PC-9 (cell line): ENCODE measurements at regions not wholly inside any gene's neighbourhood (a gene's known extent, or its start where the extent isn't known, plus 50 kb on each side); places are given as distances from the start of the nearest gene placed in this dataset.

Experiments
- BruUV-seq: library from RNA; stranded (reverse); fragments of 400-500 nt; replicated peaks from 2 replicates; lab custom pipeline; 2021; lab: Mats Ljungman, UMichigan
- CTCF ChIA-PET: fragments of 300-600 bp; sonication (Branson Sonifier 250); formaldehyde crosslinking; loops from one replicate; lab custom pipeline; 2022; ENCODE audit warnings: antibody characterized with exemption; lab: Charles Lee
- POLR2A ChIA-PET: fragments of 300-600 bp; sonication (Branson Sonifier 250); formaldehyde crosslinking; loops from one replicate; lab custom pipeline; 2022; ENCODE audit warnings: antibody characterized with exemption; ENCODE audit not compliant: unreplicated experiment; lab: Charles Lee
- DNase-seq, 2 experiments: peaks; one replicate each; pipeline versions ENCODE4 v3.0.0 to v3.0.0-alpha.2; 2015 to 2022; ENCODE audit warnings: mixed read lengths in 1 of 2
- H2AFZ ChIP-seq: fragments of 200-600 bp; sonication (generic); 2 replicates; pipeline ENCODE4 v1.8.1; 2017; ENCODE audit warnings: antibody characterized with exemption
- H3F3A ChIP-seq: fragments of 200-600 bp; sonication (generic); 2 replicates; pipeline ENCODE4 v1.8.1; 2017; ENCODE audit warnings: antibody characterized with exemption, mild to moderate bottlenecking, low read depth; ENCODE audit not compliant: insufficient read depth
- H3K27ac ChIP-seq: fragments of 200-600 bp; sonication (generic); 2 replicates; pipeline ENCODE4 v1.6.1; 2016; ENCODE audit warnings: mixed run types
- H3K27me3 ChIP-seq: fragments of 200-600 bp; sonication (generic); 2 replicates; pipeline ENCODE4 v1.6.1; 2016; ENCODE audit warnings: low read depth, mixed run types; ENCODE audit not compliant: insufficient read depth
- H3K36me3 ChIP-seq: fragments of 200-600 bp; sonication (generic); 2 replicates; pipeline ENCODE4 v1.6.1; 2016; ENCODE audit warnings: low read depth, mixed run types
- H3K4me1 ChIP-seq: fragments of 200-600 bp; sonication (generic); replicated peaks from 2 replicates; pipeline ENCODE4 v1.6.1; 2016; ENCODE audit warnings: mixed run types; ENCODE audit not compliant: insufficient read depth
- H3K4me2 ChIP-seq: fragments of 200-600 bp; sonication (generic); 2 replicates; pipeline ENCODE4 v1.6.1; 2017; ENCODE audit warnings: mixed run types
- H3K4me3 ChIP-seq: fragments of 200-600 bp; sonication (generic); 2 replicates; pipeline ENCODE4 v1.6.1; 2016; ENCODE audit warnings: mixed run types
- H3K79me2 ChIP-seq: fragments of 200-600 bp; sonication (generic); 2 replicates; pipeline ENCODE4 v1.6.1; 2017; ENCODE audit warnings: low read depth, mixed run types
- H3K9me2 ChIP-seq: fragments of 200-600 bp; sonication (generic); 2 replicates; pipeline ENCODE4 v1.8.1; 2017; ENCODE audit warnings: mild to moderate bottlenecking; ENCODE audit not compliant: insufficient read depth
- H3K9me3 ChIP-seq: fragments of 200-600 bp; sonication (generic); 2 replicates; pipeline ENCODE4 v1.8.1; 2016; ENCODE audit warnings: low read depth; ENCODE audit not compliant: insufficient read depth
- H4K20me1 ChIP-seq: fragments of 200-600 bp; sonication (generic); 2 replicates; pipeline ENCODE4 v1.8.1; 2017; ENCODE audit not compliant: insufficient read depth
- EZH2 ChIP-seq: fragments of 200-600 bp; sonication (generic); IDR thresholded peaks from 2 replicates; pipeline ENCODE4 v1.8.0; 2017; ENCODE audit warnings: antibody characterized with exemption, low read depth
- intact Hi-C: fragments of 100-400 bp; cut with micrococcal nuclease; formaldehyde crosslinking; loops from one replicate; pipeline ENCODE4 v1.10.0; 2022; ENCODE audit not compliant: unreplicated experiment
- TF ChIP-seq, protein P1 (sequence below): fragments of 200-600 bp; sonication (generic); conservative IDR thresholded peaks from 2 replicates; pipeline ENCODE4 v1.6.1; 2017; ENCODE audit warnings: mixed run types, antibody characterized with exemption, mild to moderate bottlenecking, moderate library complexity

- no TSS peak for BruUV-seq
- no peak overlapping the region for H3K4me3 ChIP-seq
- CTCF ChIA-PET, result no interaction called here
- TF ChIP-seq, protein P1, sequence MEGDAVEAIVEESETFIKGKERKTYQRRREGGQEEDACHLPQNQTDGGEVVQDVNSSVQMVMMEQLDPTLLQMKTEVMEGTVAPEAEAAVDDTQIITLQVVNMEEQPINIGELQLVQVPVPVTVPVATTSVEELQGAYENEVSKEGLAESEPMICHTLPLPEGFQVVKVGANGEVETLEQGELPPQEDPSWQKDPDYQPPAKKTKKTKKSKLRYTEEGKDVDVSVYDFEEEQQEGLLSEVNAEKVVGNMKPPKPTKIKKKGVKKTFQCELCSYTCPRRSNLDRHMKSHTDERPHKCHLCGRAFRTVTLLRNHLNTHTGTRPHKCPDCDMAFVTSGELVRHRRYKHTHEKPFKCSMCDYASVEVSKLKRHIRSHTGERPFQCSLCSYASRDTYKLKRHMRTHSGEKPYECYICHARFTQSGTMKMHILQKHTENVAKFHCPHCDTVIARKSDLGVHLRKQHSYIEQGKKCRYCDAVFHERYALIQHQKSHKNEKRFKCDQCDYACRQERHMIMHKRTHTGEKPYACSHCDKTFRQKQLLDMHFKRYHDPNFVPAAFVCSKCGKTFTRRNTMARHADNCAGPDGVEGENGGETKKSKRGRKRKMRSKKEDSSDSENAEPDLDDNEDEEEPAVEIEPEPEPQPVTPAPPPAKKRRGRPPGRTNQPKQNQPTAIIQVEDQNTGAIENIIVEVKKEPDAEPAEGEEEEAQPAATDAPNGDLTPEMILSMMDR, result no peak
- TF ChIP-seq EZH2, result no peak
- H3K36me3 ChIP-seq, result no peaks in the 10 kb centered on the region
- intact Hi-C loops, result no loop called here
- H3F3A ChIP-seq, result no peaks in the 10 kb centered on the region
- H3K9me2 ChIP-seq, result no peaks in the 10 kb centered on the region
- H2AFZ ChIP-seq, result no peak overlapping the region
- no peaks in the 10 kb centered on the region for H3K4me1 ChIP-seq
- H3K27me3 ChIP-seq, result peaks cover 18% of the 10 kb centered on the region
- H3K9me3 ChIP-seq, result no peaks in the 10 kb centered on the region
- no peak for DNase-seq
- no peak overlapping the region for H3K27ac ChIP-seq
- POLR2A ChIA-PET, result no interaction called here
- no peak overlapping the region for H3K4me2 ChIP-seq
- H3K79me2 ChIP-seq, result no peaks in the 10 kb centered on the region
- H4K20me1 ChIP-seq, result no peaks in the 10 kb centered on the region
Measured at GRCh38 chr10:7042000-7042399, 368.8 kb downstream of the SFMBT2 start.

DNA sequence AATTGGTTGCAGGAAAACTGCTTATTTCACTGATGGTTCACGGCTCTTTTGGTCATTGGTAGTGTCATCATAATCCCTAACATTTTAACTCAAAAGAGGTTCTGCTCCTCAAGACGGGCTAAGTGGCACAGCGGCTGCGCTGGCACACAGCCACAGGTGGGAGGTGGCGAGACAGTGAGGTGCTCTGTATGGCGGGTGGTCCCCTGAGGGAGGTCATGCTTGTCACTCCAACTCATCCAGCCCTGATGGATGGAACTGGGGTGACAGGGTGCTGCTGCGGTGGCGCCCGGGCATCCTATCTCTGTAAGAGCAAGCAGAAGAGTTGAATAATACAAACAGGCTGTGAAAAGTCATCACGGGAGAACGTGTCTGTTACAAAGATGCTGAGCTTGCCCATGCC lies 370.2 kb downstream of the SFMBT2 start:
- POLR2A ChIA-PET, result no interaction called here
- Histone ChIP-seq H3K27ac (no peak overlapping the region), H3F3A (no peaks in the 10 kb centered on the region), H3K4me1 (no peaks in the 10 kb centered on the region), H2AFZ (no peak overlapping the region), H3K79me2 (no peaks in the 10 kb centered on the region), H3K27me3 (peaks cover 18% of the 10 kb centered on the region), H3K9me2 (no peaks in the 10 kb centered on the region), H4K20me1 (no peaks in the 10 kb centered on the region), H3K9me3 (no peaks in the 10 kb centered on the region), H3K36me3 (no peaks in the 10 kb centered on the region), H3K4me2 (no peak overlapping the region), H3K4me3 (no peak overlapping the region)
- TF ChIP-seq, protein P1, result no peak
- TF ChIP-seq EZH2, result no peak
- CTCF ChIA-PET, result no interaction called here
- intact Hi-C loops, result no loop called here
- DNase-seq, result no peak
- BruUV-seq, result no TSS peak

- no peaks in the 10 kb centered on the region for H3K4me1 ChIP-seq
- POLR2A ChIA-PET, result no interaction called here
- H3K4me2 ChIP-seq, result no peak overlapping the region
- H3K9me3 ChIP-seq, result no peaks in the 10 kb centered on the region
- no peaks in the 10 kb centered on the region for H4K20me1 ChIP-seq
- DNase-seq, result no peak
- intact Hi-C loops, result no loop called here
- H3K9me2 ChIP-seq, result no peaks in the 10 kb centered on the region
- no peaks in the 10 kb centered on the region for H3K36me3 ChIP-seq
- H2AFZ ChIP-seq, result no peak overlapping the region
- peaks cover 18% of the 10 kb centered on the region for H3K27me3 ChIP-seq
- H3F3A ChIP-seq, result no peaks in the 10 kb centered on the region
- H3K79me2 ChIP-seq, result no peaks in the 10 kb centered on the region
- no peak overlapping the region for H3K4me3 ChIP-seq
- CTCF ChIA-PET, result no interaction called here
- no peak overlapping the region for H3K27ac ChIP-seq
- BruUV-seq, result no TSS peak
- TF ChIP-seq, protein P1, result no peak
Measured at GRCh38 chr10:7039859-7040258, 371.0 kb downstream of the SFMBT2 start.
